EL (cell line): ENCODE measurements at regions not wholly inside any gene's neighbourhood (a gene's known extent, or its start where the extent isn't known, plus 50 kb on each side); places are given as distances from the start of the nearest gene placed in this dataset.
"Not testable (repeated sequence)": the region's sequence is repeated elsewhere in the genome, so short reads cannot be mapped to it uniquely, and the experiment has no call there.

Experiments used
- DNase-seq: peaks from one replicate; pipeline ENCODE4 v3.0.0-alpha.2; 2016

DNA sequence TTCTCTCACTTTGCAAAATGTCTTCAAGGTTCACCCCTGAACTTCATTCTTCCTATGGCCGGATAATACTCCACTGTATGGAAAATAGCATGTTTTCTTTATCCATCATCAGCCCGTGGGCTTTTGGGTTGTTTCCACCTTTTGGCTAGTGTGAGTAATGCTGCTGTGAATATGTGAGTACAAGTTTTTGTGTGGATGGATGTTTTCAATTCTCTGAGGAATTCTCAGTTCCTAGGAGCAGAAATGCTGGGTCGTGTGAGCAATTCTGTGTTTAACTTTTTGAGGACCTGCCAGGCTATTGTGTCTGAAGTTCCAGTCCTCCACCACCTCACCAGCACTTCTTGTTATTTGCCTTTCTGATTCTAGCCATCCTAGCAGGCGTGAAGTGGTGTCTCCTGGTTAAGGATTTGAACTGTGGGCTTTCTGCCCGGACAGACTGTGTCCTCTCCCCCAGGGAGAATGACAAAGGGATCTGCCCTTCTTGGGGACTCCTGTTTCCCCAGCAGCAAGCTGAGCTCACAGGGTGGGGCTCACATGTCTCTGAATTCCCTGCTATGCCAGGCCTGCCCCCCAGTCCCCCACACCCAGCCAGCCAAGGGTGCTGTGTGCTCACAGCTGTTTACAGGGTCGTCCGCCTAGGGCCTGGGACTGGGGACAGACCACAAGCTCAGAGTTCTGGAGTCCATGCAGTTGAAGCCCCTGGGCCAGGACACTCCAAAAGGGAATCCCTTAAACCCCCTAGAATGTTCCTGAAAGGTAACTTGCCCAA is 92.2 kb upstream of the CIBAR2 start:
- peak; percentile 73 for DNase-seq

DNA sequence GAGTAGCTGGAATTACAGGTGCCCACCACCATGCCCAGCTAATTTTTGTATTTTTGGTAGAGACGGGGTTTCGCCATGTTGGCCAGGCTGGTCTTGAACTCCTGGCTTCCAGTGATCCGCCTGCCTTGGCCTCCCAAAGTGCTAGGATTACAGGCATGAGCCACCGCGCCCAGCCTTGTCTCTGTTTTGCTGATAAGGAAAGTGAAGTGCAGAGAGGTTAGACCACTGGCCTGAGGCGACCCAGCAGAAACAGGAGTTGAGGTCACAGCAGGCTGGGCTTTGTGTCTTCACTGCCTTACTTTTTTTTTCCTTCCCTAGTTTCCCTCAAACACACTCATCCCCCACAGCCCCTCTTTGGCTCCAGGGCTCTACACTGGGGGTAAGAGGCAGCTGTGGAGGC is 93.0 kb upstream of the CIBAR2 start:
- not testable (repeated sequence) for DNase-seq

DNA sequence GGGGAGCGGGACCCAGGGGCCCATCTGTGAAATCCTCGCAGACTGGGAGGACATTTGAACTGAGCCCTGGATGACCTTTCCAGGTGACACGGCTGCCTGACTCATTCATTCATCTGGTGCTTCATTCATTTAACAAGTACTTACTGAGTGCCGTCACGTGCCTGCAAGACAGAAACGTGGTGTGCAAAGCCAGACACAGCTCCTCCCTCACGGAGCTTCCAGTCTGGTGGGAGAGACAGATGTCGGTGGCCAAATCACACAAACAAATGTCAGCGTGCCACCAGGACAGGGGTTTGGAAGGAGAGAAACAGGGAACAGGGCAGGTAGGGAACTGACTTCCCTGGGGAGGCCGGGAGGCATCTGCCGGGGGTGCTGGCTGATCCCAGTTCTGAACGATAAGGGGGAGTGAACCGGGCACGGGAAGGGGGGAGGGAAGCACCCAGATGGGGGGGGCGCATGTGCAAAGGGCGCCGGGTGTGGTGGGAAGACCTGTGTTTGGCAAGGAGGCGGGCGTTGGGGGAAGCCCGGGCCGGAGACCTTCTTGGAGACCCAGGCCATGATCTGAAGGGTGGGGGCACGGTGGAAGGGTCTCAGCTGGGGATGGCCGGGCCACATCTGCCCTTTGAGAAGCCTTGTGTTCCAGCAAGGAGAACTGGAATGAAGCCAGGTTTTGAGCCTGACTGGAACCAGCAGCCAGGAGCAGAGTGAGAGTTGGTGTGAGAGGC is 93.6 kb upstream of the CIBAR2 start:
- peak; percentile 17 for DNase-seq

DNA sequence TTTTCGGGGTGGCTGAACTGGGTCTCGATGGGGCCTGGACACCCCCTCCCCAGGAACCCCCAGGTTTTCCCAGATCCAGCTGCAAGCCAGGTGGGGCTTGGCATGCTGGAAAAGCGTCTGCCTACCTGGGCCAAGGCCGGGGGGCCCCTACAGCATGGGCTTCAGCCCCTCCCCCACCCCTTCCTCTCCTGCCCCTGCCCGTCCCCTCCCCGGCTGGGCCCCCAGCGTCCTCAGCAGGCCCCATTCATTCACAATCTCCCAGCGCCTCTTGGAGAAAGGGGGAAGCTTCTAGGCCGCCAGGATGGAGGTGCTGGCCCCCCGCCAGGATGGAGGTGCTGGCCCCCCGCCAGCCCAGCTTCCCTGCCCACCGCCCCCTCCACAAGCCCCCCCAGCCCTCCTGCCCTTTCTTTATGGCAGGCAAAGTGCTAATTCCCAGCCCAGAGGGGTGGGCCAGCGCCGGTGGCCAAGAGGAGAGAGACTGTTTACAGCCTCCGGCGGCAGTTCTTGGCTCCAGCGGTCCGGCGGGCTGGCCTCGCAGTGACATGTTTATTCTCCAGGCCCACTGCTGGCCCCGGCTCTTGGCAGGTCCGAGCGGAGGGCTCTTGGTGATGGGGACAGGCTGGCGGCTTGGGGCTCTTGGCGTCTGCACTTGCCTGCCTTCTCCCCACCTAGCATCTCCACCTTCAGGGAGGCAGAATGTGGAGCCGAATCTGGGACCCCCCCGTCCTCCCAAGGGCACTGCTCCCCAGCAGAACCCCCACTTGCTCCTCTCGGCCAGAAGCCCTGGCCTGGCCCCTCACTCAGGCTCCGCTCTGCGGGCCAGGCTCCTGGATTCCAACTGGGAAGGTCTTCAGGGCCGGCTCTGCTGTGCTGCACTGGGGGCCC is 94.4 kb upstream of the CIBAR2 start:
- no peak for DNase-seq

DNA sequence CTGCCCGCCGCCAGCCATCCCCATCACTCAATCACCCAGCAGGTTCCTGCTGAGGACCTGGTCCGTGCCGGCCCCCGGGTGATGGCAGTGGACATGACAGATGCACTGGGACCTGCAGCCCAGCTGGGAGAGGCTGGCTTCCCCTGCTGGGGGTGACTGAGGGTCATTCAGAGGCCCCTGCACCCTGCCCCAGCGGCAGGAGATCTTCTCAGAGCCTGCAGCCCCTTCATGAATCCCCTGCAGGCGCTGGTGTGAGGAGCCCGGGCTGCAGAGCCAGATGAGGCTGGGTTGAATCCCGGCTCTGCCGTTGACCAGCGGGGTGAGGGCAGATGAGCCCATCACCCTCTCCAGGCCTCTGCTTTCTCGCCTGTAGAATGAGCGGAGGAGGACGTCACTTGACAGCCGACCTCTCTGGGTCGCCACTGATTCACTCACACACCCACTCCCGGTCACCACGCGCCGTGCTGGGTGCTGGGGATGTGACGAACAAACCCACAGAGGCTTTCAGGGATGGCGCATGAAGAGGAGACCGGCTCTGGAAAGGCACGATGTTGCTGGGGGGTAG is 95.2 kb upstream of the CIBAR2 start:
- no peak for DNase-seq

DNA sequence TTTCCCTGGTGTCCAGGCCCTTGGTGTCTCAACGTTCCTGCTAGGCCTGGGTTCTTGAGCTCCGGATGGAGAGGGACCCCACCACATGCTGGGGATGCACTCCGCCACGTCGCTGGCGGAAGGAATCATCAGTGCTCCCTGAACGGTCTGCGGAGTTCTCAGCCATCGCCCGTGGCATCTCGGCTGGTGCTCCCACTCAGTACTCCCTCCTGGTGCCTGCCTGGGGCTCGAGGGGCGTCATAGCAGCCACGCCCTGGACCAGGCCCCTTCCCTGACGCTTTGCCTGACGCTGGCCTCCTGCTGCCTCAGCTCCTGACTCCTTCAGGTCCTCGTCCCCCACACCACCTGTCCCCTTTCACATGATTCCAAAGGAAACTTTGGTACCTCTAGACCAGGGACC is 95.9 kb upstream of the CIBAR2 start:
- DNase-seq = no peak

DNA sequence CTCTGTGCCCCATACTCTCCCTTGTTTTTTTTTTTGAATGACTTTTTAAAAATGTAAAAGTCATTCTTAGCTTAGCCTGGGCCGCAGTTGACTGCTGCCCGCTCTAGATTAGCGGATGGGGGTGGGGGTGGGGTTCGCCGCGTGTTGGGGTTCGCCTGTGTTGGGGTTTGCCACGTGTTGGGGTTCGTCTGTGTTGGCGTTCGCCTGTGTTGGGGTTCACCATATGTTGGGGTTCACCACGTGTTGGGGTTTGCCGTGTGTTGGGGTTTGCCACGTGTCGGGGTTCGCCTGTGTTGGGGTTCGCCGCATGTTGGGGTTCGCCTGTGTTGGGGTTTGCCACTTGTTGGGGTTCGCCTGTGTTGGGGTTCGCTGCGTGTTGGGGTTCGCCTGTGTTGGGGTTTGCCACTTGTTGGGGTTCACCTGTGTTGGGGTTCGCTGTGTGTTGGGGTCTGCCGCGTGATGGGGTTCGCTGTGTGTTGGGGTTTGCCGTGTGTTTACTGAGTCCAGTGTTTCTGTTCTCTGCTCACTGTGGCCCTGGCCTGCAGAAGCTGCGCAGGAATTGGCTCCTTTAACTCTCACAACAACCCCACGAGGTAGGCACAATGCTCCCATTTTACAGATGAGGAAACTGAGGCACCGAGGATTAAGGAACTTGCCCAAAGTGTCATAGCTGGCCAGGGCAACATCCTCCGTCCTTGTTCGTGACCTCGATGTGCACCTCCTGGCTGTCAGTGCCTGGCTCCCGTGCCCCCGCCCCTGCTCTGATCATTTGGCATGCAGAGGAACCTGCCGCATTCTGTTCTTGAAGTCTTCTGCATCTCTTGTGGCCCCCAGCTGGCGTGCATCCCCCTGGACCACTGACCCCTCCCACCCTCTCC is 96.6 kb upstream of the CIBAR2 start:
- DNase-seq = no peak

DNA sequence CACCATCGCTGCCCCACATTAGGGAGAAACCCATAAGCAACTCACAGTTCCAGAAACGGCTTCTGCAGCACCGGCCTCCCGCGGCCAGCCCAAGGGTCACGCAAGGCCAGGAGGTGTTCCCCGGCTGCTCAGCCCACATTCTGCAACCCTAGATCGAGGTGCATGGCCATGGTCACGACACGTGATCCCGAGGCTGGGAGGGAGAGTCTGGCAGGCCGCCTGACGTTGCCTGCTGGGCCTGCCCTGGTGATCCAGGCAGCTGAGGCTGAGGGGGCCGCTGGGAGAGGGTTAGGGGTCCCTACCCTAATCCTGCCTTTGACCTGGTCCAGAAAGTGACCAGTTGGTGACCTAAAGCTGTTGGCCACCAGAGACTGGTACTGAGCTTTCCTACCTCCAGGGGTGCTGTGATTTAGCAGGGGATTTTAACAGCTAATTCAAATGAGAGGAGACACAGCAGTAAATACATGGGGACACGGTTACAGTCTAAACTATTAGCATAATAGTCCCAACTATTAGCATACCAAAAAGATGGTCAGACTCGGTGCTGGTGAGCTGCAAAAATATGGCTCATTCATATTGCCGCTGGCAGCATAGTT is 97.4 kb upstream of the CIBAR2 start:
- no peak for DNase-seq

DNA sequence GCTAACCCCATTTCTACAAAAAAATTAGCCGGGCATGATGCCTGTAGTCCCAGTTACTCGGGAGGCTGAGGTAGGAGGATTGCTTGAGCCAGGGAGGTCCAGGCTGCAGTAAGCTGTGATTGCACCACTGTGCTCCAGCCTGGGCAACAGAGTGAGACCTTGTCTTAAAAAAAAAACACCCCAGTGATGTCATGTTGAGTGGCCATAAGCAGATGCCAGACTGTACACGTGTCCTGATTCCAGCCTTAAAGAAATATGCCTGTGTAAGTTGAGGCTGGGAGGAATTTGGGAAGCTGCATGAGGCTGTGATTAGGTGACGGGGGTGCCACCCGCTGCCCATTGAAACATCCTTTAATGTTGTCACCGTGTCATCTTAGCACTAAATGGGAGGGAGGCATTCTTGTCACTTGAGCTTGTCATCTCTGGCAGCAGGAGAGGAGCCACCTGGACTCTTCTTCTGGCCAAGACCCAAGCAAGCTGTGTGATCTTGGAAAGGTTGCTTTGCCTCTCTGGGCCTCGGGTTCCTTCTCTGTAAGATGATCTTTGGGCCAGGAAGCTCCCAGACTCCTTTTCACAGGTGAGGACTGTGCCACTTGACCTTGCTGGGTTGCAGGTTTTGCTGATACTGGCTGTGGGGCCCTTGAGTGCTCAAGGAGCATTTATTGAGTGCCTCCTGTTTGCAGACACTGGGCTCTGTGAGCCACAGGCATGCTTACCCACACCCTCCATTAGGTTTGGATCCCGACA is 98.3 kb upstream of the CIBAR2 start:
- DNase-seq = peak; percentile 90

DNA sequence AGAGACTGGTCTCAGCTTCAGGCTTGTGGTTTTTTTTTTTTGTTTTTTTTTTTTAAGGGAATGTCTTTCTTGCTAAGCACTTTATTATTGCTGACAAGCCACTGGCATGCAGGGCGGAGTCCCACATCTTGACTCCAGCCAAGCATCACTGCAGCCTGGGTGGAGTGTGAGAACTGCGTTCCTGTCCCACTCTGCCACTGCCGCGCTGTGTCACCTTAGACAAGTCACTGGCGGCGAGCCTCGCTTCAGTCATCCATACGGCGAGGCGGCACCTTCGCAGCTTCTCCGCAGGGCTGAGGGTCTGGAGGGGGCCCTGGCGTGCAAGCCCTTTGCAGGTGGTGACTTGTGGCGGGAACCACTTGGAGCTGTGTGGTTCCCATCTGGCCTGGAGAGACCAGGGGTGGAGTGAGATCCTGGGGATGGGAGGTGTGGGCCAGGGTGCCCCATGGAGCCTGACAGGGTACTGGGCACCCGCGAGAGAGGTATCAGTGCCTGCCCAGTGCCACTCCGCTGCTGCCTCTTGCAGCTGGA is 99.1 kb upstream of the CIBAR2 start:
- peak; percentile 75 for DNase-seq

DNA sequence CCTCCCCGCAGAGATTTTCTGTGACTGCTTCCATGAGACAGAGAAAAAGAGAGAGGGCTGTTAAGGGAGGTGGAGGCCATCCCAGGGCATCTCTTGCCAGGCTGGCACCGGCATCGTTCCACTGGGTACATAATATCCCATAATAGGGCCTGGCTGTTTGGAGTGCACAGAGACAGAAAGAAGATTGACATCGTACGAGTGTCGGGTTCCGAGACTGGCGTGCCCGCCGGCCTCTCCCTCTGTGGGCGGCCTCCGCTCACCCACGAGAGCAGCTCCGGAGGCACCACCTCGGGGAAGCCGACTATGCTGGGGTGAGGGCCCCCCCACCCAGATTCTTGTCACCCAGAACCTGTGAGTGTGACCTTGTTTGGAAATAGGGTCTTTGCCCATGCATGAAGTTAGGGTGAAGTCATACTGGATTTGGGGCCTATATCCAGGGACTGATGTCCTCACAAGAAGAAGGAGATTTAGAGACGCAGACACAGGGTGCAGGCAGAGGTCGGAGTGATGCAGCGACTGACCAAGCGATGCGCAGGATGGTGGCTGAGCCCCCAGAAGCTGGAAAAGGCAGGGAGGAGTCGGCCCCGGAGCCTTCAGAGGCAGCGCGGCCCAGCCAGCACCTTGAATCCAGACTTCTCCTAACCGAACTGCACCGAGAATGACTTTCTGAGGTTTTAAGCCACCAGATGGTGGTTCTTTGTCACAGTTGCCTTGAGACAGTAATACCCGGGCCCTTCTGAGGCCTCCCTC is 101.8 kb upstream of the CIBAR2 start:
- no peak for DNase-seq

DNA sequence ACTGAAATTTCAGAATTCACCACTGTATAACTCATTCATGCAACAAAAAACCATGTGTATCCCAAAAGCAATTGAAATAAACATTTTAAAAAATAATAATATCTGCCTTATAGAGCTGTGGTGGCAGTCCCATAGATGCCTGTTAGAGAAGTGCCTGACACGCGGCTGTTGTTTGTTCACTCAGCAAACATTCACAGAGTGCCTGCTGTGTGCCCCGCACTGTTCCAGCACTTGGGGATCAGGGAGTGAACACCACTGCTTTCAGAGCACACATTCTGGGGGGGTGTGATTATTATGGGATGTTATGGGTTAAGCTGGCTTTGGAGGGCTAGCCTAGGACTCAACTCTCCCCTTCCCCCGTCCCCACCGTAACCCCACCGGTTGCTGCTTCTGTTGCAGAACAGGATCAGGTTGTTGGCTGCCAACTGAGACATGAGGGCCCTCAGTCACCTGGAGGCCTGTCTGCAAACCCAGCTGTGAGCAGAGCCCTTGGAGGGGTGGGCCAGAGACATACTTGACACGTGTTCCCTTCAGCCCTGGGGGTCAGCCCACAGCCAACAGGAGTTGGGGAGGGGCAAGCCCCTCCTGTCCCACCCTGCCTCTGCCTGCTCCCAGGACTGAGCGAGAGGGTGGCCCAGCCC is 103.3 kb upstream of the CIBAR2 start:
- no peak for DNase-seq

DNA sequence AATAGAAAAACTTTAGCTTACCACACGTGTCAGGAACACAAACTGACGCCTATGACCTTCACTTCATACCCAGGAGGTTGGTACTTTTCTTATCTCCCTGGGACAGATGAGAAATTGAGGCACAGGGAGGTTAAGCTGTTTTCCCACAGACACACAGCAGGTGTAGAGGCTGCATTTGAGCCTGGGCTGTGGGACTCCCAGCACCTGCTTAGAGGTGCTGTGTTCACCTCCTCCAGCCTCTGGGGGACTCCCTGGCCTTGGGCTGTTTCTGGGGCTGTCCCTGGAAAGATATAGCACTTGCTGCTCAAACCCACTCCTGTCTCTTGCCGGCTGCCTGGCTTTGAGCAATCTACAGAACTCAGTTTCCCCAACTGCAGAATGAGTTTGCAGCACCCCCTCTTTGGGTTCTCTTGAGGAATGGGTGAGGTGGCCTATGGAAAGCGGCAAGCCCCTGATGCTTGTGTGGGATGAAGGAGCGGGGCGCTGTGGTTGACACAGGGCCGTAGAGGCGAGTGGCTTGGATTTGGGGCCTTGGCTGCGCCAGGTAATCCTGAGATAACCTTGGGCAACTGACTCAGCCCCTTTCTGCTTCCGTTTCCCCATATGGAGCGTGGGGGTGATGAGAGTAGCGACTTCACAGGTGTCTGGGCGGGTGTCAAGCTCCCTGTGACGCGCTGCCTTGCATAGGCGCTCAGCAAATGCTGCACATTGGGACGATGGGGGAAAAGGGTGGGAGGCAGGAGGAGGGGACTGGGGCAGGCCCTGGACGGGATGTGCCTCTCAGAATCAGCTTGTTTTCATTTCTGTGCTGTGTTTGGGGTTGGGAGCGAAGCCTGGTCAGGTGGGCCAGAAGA is 104.5 kb upstream of the CIBAR2 start:
- DNase-seq = no peak

DNA sequence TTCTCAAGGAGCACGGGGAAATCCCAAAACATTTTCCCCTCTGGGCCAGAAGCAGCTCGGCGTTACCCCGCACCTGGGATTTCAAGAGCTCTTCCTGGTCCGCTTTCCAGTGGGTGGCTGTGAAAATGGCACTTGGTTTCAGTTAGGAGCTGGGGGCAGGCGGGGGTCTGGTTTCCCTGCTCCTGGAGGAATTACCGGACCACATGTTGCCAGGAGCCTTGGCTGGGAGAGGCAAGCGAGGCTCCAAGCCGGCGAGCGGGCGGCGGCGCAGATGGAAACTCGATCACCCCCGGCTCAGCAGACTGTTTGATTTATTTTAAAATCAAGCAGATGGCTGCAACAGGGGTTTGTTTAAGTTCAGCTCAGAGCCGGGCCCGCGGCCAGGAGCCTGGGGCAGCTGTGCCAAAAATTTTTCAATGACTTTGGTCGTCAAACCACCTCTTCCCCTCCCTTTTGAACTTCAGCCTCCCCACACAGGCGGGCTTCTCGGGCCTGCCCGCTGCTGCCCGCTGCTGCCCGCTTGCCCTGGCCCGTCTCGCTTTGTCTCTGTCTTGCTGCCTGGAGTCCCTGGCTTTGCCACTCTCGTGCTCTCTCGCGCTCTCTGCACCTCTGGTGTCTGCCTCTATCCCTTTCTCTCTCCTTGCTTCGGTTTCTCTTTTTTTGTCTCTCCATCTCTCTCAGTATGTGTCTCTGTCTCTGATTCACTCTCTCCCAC is 108.0 kb upstream of the CIBAR2 start:
- DNase-seq = peak; percentile 69

DNA sequence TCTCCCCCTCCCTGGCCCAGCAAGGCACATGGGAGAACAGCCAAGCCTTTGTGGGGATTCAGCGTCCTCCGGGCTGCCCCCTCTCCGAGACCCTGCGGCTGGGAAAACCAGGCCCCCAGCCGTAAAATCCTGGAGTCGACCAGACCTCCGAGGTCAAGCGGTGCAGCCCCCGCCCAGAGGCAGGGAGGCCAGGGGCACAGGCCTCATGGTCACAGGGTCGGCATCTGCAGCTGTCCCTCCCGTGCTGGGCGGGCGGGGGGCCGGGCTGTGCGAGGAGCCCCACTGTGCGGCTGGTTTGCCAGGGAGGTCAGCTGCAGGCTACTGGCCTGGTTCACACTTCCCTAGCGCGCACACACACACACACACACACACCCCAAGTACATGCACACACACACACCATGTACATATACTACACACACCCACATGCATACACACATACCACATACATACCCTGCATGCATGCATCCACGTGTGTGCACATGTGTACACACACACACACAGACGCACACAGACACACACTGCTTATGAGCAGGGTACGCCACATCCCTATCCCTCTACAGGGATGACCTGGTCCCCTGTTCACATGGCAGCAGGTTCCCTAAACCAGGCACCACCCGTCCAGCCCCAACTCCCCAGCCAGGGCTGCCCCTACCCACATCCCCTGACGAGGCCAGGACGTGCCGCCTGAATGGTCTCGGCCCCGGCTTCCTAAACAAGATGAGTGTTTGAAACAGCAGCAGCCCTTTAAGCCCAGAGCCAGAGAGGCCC is 108.9 kb upstream of the CIBAR2 start:
- DNase-seq = no peak

DNA sequence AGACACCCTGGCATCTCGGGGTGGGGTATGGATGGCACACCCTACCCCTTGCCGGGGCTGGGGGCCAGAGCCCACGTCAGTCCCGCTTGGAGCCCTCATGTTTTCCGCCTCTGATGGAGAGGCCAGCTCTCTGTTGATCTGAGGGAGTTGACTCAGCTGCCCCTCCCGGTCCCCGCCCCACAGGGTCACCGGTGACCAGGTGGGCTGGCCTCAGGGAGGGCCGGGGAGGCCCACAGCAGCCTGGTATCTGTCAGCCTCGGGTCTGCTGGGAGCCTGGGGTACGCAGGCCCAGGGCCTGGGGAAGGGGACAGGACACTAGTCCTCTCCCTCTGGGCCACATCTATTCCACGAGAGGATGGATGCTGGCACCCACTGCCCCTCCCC is 109.5 kb upstream of the CIBAR2 start:
- DNase-seq = no peak
